H1 (cell line): ENCODE measurements at regions not wholly inside any gene's neighbourhood (a gene's known extent, or its start where the extent isn't known, plus 50 kb on each side); places are given as distances from the start of the nearest gene placed in this dataset.

Experiments used
- CTCF ChIA-PET: fragments of 300-600 bp; sonication (Branson Sonifier 250); formaldehyde crosslinking; loops from one replicate; lab custom pipeline; 2021; ENCODE audit not compliant: partially characterized antibody; lab: Charles Lee
- POLR2A ChIA-PET: fragments of 300-600 bp; sonication (Branson Sonifier 250); formaldehyde crosslinking; loops from one replicate; lab custom pipeline; 2021; ENCODE audit warnings: inconsistent platforms; ENCODE audit not compliant: partially characterized antibody; lab: Charles Lee
- DNase-seq, 2 experiments: peaks; one replicate each; pipeline versions ENCODE4 v3.0.0 to v3.0.0-alpha.2; 2010 to 2022; ENCODE audit warnings: low spot score in 2 of 2, low read depth in 1 of 2, mixed read lengths in 1 of 2
- FAIRE-seq: peaks from 2 replicates; lab custom pipeline; 2011; peaks lifted over from hg19 to GRCh38; lab: Jason Lieb, UNC
- H2AFZ ChIP-seq: 2 replicates; pipeline ENCODE4 v1.8.1; 2012; ENCODE audit warnings: low read length, inconsistent platforms
- H2AK5ac ChIP-seq: 2 replicates; pipeline ENCODE4 v1.6.1; 2013; ENCODE audit warnings: low read depth, low read length
- H2BK120ac ChIP-seq: replicated peaks from 2 replicates; pipeline ENCODE3; 2013; ENCODE audit warnings: low read depth, low read length, inconsistent platforms
- H2BK12ac ChIP-seq: 2 replicates; pipeline ENCODE4 v1.6.1; 2013; ENCODE audit warnings: low read depth, low read length
- H2BK15ac ChIP-seq: 2 replicates; pipeline ENCODE4 v1.6.1; 2013; ENCODE audit warnings: low read length
- H2BK20ac ChIP-seq: 2 replicates; pipeline ENCODE4 v1.6.1; 2013; ENCODE audit warnings: low read length
- H2BK5ac ChIP-seq: 2 replicates; pipeline ENCODE4 v1.6.1; 2013; ENCODE audit warnings: low read depth, low read length
- H3K14ac ChIP-seq: 2 replicates; pipeline ENCODE4 v1.6.1; 2013; ENCODE audit warnings: inconsistent platforms; ENCODE audit not compliant: insufficient read length
- H3K18ac ChIP-seq: 2 replicates; pipeline ENCODE4 v1.6.1; 2013; ENCODE audit warnings: low read length; ENCODE audit errors: extremely low read depth
- H3K23ac ChIP-seq: 2 replicates; pipeline ENCODE4 v1.6.1; 2013; ENCODE audit warnings: inconsistent platforms; ENCODE audit not compliant: insufficient read length
- H3K23me2 ChIP-seq: 2 replicates; pipeline ENCODE4 v1.6.1; 2013; ENCODE audit warnings: low read depth, low read length
- H3K27ac ChIP-seq: 2 replicates; pipeline ENCODE4 v1.6.1; 2011; ENCODE audit warnings: low read depth, low read length, inconsistent platforms
- H3K27me3 ChIP-seq, 4 experiments: replicated peaks in 1 of 4; 1 replicate in 1 of 4; 2 replicates in 3 of 4; pipeline versions ENCODE4 v1.6.1 to v1.8.1; 2011 to 2013; ENCODE audit warnings: low read length in 3 of 4, mild to moderate bottlenecking in 3 of 4, inconsistent platforms in 2 of 4, mixed read lengths in 2 of 4, moderate library complexity in 1 of 4; ENCODE audit not compliant: control insufficient read depth in 3 of 4, insufficient read depth in 3 of 4; ENCODE audit errors: extremely low read depth in 1 of 4
- H3K36me3 ChIP-seq, 4 experiments: 2 replicates each; pipeline versions ENCODE4 v1.6.1 to v1.8.1; 2011 to 2013; ENCODE audit warnings: mild to moderate bottlenecking in 4 of 4, low read length in 3 of 4, moderate library complexity in 2 of 4, control low read depth in 1 of 4, inconsistent platforms in 1 of 4; ENCODE audit not compliant: insufficient read depth in 4 of 4, control insufficient read depth in 2 of 4
- H3K4ac ChIP-seq: replicated peaks from 2 replicates; pipeline ENCODE3; 2013; ENCODE audit warnings: low read length, low read depth, mixed read lengths, inconsistent platforms; ENCODE audit not compliant: insufficient read length
- H3K4me1 ChIP-seq, 4 experiments: replicated peaks in 1 of 4; 1 replicate in 1 of 4; 2 replicates in 3 of 4; pipeline versions ENCODE4 v1.6.1 to v1.8.1; 2011 to 2013; ENCODE audit warnings: low read length in 3 of 4, inconsistent platforms in 2 of 4, mixed read lengths in 1 of 4; ENCODE audit not compliant: insufficient read depth in 4 of 4, control insufficient read depth in 3 of 4
- H3K4me2 ChIP-seq, 2 experiments: 2 replicates each; pipeline versions ENCODE4 v1.6.1 to v1.8.1; 2011 to 2013; ENCODE audit warnings: low read depth in 2 of 2, low read length in 2 of 2, control low read depth in 1 of 2, inconsistent platforms in 1 of 2, mild to moderate bottlenecking in 1 of 2; ENCODE audit not compliant: insufficient read depth in 1 of 2
- H3K4me3 ChIP-seq, 4 experiments: fragments of 200-600, 300-600 bp in 1 of 4; sonication (generic), shearing (Covaris generic), sonication (Bioruptor Twin) in 1 of 4; 2 replicates each; pipeline versions ENCODE4 v1.5.1 to v1.8.1; 2011 to 2016; ENCODE audit warnings: low read length in 4 of 4, low read depth in 3 of 4, control low read depth in 2 of 4, inconsistent platforms in 2 of 4, mild to moderate bottlenecking in 2 of 4, mixed read lengths in 1 of 4, moderate library complexity in 1 of 4; ENCODE audit not compliant: insufficient read depth in 2 of 4; ENCODE audit errors: extremely low read depth in 1 of 4
- H3K56ac ChIP-seq: replicated peaks from 2 replicates; pipeline ENCODE3; 2013; ENCODE audit warnings: low read depth, mild to moderate bottlenecking, mixed read lengths, low read length, inconsistent platforms; ENCODE audit not compliant: insufficient read length
- H3K79me1 ChIP-seq: 2 replicates; pipeline ENCODE4 v1.6.1; 2013; ENCODE audit warnings: low read depth, low read length, control low read depth
- H3K79me2 ChIP-seq, 2 experiments: 2 replicates each; pipeline versions ENCODE4 v1.6.1 to v1.8.1; 2012 to 2013; ENCODE audit warnings: low read length in 2 of 2, mild to moderate bottlenecking in 2 of 2, inconsistent platforms in 1 of 2; ENCODE audit not compliant: insufficient read depth in 2 of 2, control insufficient read depth in 1 of 2
- H3K9ac ChIP-seq, 4 experiments: replicated peaks in 1 of 4; 1 replicate in 1 of 4; 2 replicates in 3 of 4; pipeline versions ENCODE4 v1.6.1 to v1.8.1; 2011 to 2013; ENCODE audit warnings: low read depth in 3 of 4, low read length in 3 of 4, control low read depth in 2 of 4, mild to moderate bottlenecking in 2 of 4, moderate library complexity in 2 of 4, inconsistent platforms in 1 of 4; ENCODE audit errors: extremely low read depth in 1 of 4
- H3K9me3 ChIP-seq, 2 experiments: 2 replicates each; pipeline versions ENCODE4 v1.6.1 to v1.8.1; 2012 to 2013; ENCODE audit warnings: mild to moderate bottlenecking in 2 of 2, moderate library complexity in 2 of 2, control low read depth in 1 of 2, inconsistent platforms in 1 of 2, low read depth in 1 of 2, low read length in 1 of 2, mixed read lengths in 1 of 2; ENCODE audit not compliant: insufficient read depth in 2 of 2
- H4K20me1 ChIP-seq, 2 experiments: replicated peaks in 1 of 2; 2 replicates each; pipeline versions ENCODE3 to v1.8.1; 2011 to 2013; ENCODE audit warnings: inconsistent platforms in 2 of 2, low read length in 2 of 2, mild to moderate bottlenecking in 1 of 2; ENCODE audit not compliant: insufficient read depth in 2 of 2, control insufficient read depth in 1 of 2
- H4K5ac ChIP-seq: 2 replicates; pipeline ENCODE4 v1.6.1; 2013; ENCODE audit warnings: low read length, low read depth, mixed read lengths, inconsistent platforms; ENCODE audit not compliant: insufficient read length
- H4K8ac ChIP-seq: 2 replicates; pipeline ENCODE4 v1.8.0; 2013; ENCODE audit warnings: mild to moderate bottlenecking, moderate library complexity, low read length, inconsistent platforms; ENCODE audit not compliant: insufficient read depth; ENCODE audit errors: extremely low read depth
- H4K91ac ChIP-seq: replicated peaks from 2 replicates; pipeline ENCODE3; 2013; ENCODE audit warnings: low read length, mixed read lengths, inconsistent platforms; ENCODE audit not compliant: insufficient read length
- ASH2L ChIP-seq: fragments of 200-600, 300-600 bp; sonication (generic); IDR thresholded peaks from one replicate; pipeline ENCODE4 v1.7.1; 2017; ENCODE audit warnings: low read length
- CEBPB ChIP-seq: IDR thresholded peaks from 2 replicates; pipeline ENCODE4 v1.6.1; 2012; ENCODE audit warnings: low read depth, low read length
- CREB1 ChIP-seq: IDR thresholded peaks from 2 replicates; pipeline ENCODE4 v1.6.1; 2012; ENCODE audit warnings: inconsistent platforms
- EP300 ChIP-seq, 2 experiments: IDR thresholded peaks; 1 replicate in 1 of 2; 2 replicates in 1 of 2; pipeline ENCODE4 v1.6.1; 2011 to 2012; ENCODE audit warnings: low read depth in 2 of 2, low read length in 2 of 2, mild to moderate bottlenecking in 2 of 2, borderline replicate concordance in 1 of 2, inconsistent platforms in 1 of 2, moderate library complexity in 1 of 2
- KDM4A ChIP-seq: IDR thresholded peaks from one replicate; pipeline ENCODE4 v1.7.1; 2012; ENCODE audit warnings: low read depth, mild to moderate bottlenecking, moderate library complexity, low read length, inconsistent platforms; ENCODE audit not compliant: severe bottlenecking
- MAFK ChIP-seq: IDR thresholded peaks from 2 replicates; pipeline ENCODE4 v1.6.1; 2012; ENCODE audit warnings: low read depth, mild to moderate bottlenecking, improper control_type of control experiment, low read length
- NRF1 ChIP-seq: IDR thresholded peaks from 2 replicates; pipeline ENCODE4 v1.6.1; 2011; ENCODE audit warnings: mild to moderate bottlenecking, low read depth, low read length, improper control_type of control experiment
- RAD21 ChIP-seq, 2 experiments: IDR thresholded peaks in 1 of 2; conservative IDR thresholded peaks in 1 of 2; 2 replicates each; pipeline ENCODE4 v1.6.1; 2011; ENCODE audit warnings: low read depth in 2 of 2, low read length in 2 of 2, improper control_type of control experiment in 1 of 2, inconsistent platforms in 1 of 2, mild to moderate bottlenecking in 1 of 2, moderate library complexity in 1 of 2
- TCF12 ChIP-seq: IDR thresholded peaks from 2 replicates; pipeline ENCODE4 v1.6.1; 2011; ENCODE audit warnings: low read depth, mild to moderate bottlenecking, low read length
- WGBS, 2 experiments: shearing (Covaris generic) in 1 of 2; methylation state at CpG; one replicate each; pipeline versions ENCODE4 v1.1.6 to v1.1.7; 2013 to 2015; ENCODE audit warnings: low lambda C conversion rate in 2 of 2, mixed read lengths in 2 of 2, inconsistent platforms in 1 of 2, low coverage in 1 of 2, missing lambda C conversion rate in 1 of 2; ENCODE audit not compliant: insufficient replicate concordance in 2 of 2, insufficient coverage in 1 of 2, insufficient read length in 1 of 2; ENCODE audit errors: extremely low coverage in 1 of 2, missing lambda C conversion rate in 1 of 2; 5-methylcytosine and 5-hydroxymethylcytosine counted together
- TF ChIP-seq, protein P1 (sequence below), 3 experiments: IDR thresholded peaks; 1 replicate in 2 of 3; 2 replicates in 1 of 3; pipeline versions ENCODE4 v1.5.1 to v1.6.1; 2011; ENCODE audit warnings: low read length in 3 of 3, mild to moderate bottlenecking in 3 of 3, inconsistent platforms in 2 of 3, low read depth in 1 of 3, moderate library complexity in 1 of 3; ENCODE audit not compliant: insufficient read depth in 1 of 3; ENCODE audit errors: control extremely low read depth in 1 of 3

GRCh38 chr6:168865-169455 is 123.3 kb upstream of the DUSP22 start:
- Histone ChIP-seq H3K23me2 (no peaks in the 10 kb centered on the region), H2BK20ac (no peak overlapping the region), H2BK15ac (no peak overlapping the region), H3K4ac (no peak overlapping the region), H3K56ac (no peak overlapping the region), H3K27ac (no peak overlapping the region), H3K14ac (no peak overlapping the region), H3K18ac (no peak overlapping the region), H3K4me3 (no peak overlapping the region), H3K27me3 (no peaks in the 10 kb centered on the region), H3K79me2 (no peaks in the 10 kb centered on the region), H2AFZ (no peak overlapping the region), H2BK12ac (no peak overlapping the region), H2AK5ac (no peak overlapping the region), H3K4me1 (no peaks in the 10 kb centered on the region), H3K4me2 (no peak overlapping the region), H2BK5ac (no peak overlapping the region), H4K5ac (no peak overlapping the region), H3K23ac (no peak overlapping the region), H4K91ac (no peak overlapping the region), H2BK120ac (no peak overlapping the region), H3K9me3 (peaks cover 0 to 2% of the 10 kb centered on the region in 2 experiments; a peak in 1 of 4 replicates), H4K20me1 (no peaks in the 10 kb centered on the region), H4K8ac (no peak overlapping the region), H3K36me3 (no peaks in the 10 kb centered on the region), H3K79me1 (no peaks in the 10 kb centered on the region), H3K9ac (no peak overlapping the region)
- FAIRE-seq (no peak), DNase-seq (no peak)
- WGBS, 2 experiments: 36% methylated on average over 3 of the region's 3 CpGs; no CpG with 5 or more reads in 1 of the 2 experiments
- ChIA-PET CTCF (interaction anchor here (0.7 to 2.9 kb wide), 9 partner anchors 10 to 1598 kb away, joined by 3 to 14 read pairs (median 4); no protein-coding TSS in a partner anchor), POLR2A (interaction anchor here (0.8 kb wide), 1 partner anchor 139 kb away, joined by 3 read pairs; no protein-coding TSS in a partner anchor)
- no peak for TF ChIP-seq EP300 (IDR thresholded peaks at IDR 0.05; ENCODE audit: borderline replicate concordance in 1 of 2, low read depth in 2 of 2, low read length in 2 of 2)
- no peak for TF ChIP-seq ASH2L
- TF ChIP-seq, protein P1, sequence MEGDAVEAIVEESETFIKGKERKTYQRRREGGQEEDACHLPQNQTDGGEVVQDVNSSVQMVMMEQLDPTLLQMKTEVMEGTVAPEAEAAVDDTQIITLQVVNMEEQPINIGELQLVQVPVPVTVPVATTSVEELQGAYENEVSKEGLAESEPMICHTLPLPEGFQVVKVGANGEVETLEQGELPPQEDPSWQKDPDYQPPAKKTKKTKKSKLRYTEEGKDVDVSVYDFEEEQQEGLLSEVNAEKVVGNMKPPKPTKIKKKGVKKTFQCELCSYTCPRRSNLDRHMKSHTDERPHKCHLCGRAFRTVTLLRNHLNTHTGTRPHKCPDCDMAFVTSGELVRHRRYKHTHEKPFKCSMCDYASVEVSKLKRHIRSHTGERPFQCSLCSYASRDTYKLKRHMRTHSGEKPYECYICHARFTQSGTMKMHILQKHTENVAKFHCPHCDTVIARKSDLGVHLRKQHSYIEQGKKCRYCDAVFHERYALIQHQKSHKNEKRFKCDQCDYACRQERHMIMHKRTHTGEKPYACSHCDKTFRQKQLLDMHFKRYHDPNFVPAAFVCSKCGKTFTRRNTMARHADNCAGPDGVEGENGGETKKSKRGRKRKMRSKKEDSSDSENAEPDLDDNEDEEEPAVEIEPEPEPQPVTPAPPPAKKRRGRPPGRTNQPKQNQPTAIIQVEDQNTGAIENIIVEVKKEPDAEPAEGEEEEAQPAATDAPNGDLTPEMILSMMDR (IDR thresholded peaks at IDR 0.05; ENCODE audit: control extremely low read depth in 1 of 3, insufficient read depth in 1 of 3, low read depth in 1 of 3, low read length in 3 of 3): peak in 2 of 3 experiments; percentile 38 to 49; a peak in 2 of 4 replicates
- TF ChIP-seq CEBPB: 0 out of 2 replicates have a peak, but pooled peaks have one; percentile 3
- no peak for TF ChIP-seq NRF1
- no peak for TF ChIP-seq MAFK
- TF ChIP-seq TCF12: no peak
- TF ChIP-seq KDM4A: no peak
- TF ChIP-seq RAD21 (IDR thresholded peaks at IDR 0.05 in 1 of 2, conservative IDR thresholded peaks at IDR 0.05 in 1 of 2; ENCODE audit: low read depth in 2 of 2, low read length in 2 of 2): peak; percentile 48 to 52
- TF ChIP-seq CREB1: no peak
- TF ChIP-seq, all 59 proteins: peak for 3
